ENCODE measurements at regions not wholly inside any gene's neighbourhood (a gene's known extent, or its start where the extent isn't known, plus 50 kb on each side); places are given as distances from the start of the nearest gene placed in this dataset.

DNA sequence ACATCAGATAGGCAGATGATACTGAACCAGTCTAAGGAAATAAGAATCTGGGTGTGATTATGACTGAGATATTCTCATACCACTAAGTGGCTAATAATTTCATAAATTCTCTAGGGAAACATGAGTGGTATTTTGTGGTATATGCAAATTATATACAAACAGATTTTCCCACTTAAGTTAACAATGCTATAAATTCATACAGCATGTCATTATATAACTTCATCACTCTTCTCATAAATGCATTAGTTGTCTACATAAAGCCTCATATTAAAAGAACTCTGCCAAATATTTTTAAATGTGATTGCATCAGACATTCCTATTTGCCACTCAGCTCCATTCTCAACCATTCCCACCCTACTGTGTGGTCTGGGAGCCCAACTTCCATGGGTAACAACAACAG lies 226.5 kb downstream of the TLE1 start:
- Histone ChIP-seq H3K27me3 (ENCODE audit: control insufficient read depth, insufficient read depth, low read length) (no peaks in the 10 kb centered on the region), H3K9ac (ENCODE audit: low read depth, low read length) (no peak overlapping the region), H3K36me3 (ENCODE audit: control insufficient read depth, insufficient read depth, low read length) (no peaks in the 10 kb centered on the region), H3K9me3 (ENCODE audit: control insufficient read depth, insufficient read depth, low read length) (no peaks in the 10 kb centered on the region), H3K4me3 (ENCODE audit: low read depth, low read length) (no peak overlapping the region), H3K4me1 (ENCODE audit: control insufficient read depth, insufficient read depth, low read length) (no peaks in the 10 kb centered on the region)

DNA sequence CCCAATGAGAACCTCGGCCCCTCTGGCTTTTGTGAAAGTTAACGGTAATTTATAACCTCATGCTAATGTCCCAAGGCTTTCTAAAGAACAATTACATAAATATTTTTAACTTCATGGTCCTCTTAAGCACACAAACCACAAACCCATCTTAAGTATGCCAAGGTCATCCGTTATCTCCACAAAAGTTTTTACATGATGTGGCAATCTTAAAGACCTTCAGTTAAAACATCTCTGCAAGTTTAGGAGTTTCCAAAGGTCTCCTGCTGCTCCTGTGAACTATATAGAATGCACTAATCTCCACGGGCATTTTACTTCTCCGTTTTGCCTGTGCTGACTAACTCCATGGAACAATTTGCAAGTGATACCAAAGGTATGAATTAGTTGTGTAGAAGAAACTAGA lies 228.2 kb downstream of the TLE1 start:
- no peaks in the 10 kb centered on the region for H3K36me3 ChIP-seq (ENCODE audit: control insufficient read depth, insufficient read depth, low read length)
- H3K4me1 ChIP-seq (ENCODE audit: control insufficient read depth, insufficient read depth, low read length) = no peaks in the 10 kb centered on the region
- no peak overlapping the region for H3K9ac ChIP-seq (ENCODE audit: low read depth, low read length)
- no peak overlapping the region for H3K4me3 ChIP-seq (ENCODE audit: low read depth, low read length)
- H3K9me3 ChIP-seq (ENCODE audit: control insufficient read depth, insufficient read depth, low read length) = no peaks in the 10 kb centered on the region
- no peaks in the 10 kb centered on the region for H3K27me3 ChIP-seq (ENCODE audit: control insufficient read depth, insufficient read depth, low read length)

DNA sequence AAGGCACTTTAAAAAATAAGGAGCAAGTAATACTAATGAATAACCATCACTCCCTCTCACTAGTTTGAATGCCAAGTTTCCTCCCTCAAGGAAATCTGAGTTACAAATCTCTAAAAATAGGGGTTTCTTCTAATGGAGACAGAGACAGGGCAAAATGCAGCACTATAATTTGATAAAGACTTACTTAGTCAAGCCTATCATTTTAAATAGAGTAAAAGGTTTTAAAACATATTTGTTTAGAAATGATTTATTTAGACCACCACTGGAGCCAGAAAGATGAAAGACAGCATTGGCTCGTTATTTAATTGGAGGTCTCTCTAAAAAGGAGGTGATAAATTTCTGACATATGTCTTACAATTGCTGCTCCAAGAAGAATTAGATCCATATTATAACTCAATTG lies 228.7 kb downstream of the TLE1 start:
- Histone ChIP-seq H3K4me1 (ENCODE audit: control insufficient read depth, insufficient read depth, low read length) (no peaks in the 10 kb centered on the region), H3K9me3 (ENCODE audit: control insufficient read depth, insufficient read depth, low read length) (no peaks in the 10 kb centered on the region)

DNA sequence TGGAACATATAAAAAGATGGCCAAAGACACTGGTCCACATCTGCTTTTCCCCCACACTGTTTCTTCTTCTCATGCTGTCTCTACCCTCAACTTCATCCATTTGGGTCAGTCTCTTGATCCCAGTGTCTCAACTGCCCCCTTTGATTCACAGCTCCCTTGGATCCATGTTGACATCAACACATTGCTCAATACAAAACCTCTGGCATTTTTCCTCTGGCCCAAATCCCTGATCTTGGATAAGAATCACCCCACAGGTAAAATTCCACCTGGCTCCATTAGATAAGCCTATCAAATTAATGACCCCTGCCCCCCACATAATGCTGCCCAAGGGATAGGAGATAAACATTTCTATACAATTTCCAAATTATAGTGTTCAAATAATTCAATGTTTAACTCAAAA lies 229.8 kb downstream of the TLE1 start:
- Histone ChIP-seq H3K4me1 (ENCODE audit: control insufficient read depth, insufficient read depth, low read length) (no peaks in the 10 kb centered on the region), H3K36me3 (ENCODE audit: control insufficient read depth, insufficient read depth, low read length) (no peaks in the 10 kb centered on the region), H3K9me3 (ENCODE audit: control insufficient read depth, insufficient read depth, low read length) (no peaks in the 10 kb centered on the region), H3K4me3 (ENCODE audit: low read depth, low read length) (no peak overlapping the region), H3K27me3 (ENCODE audit: control insufficient read depth, insufficient read depth, low read length) (no peaks in the 10 kb centered on the region), H3K9ac (ENCODE audit: low read depth, low read length) (no peak overlapping the region)

More for the DNA sequence above, 228.7 kb downstream of the TLE1 start:
- Histone ChIP-seq H3K4me3 (ENCODE audit: low read depth, low read length) (no peak overlapping the region), H3K9ac (ENCODE audit: low read depth, low read length) (no peak overlapping the region), H3K27me3 (ENCODE audit: control insufficient read depth, insufficient read depth, low read length) (no peaks in the 10 kb centered on the region), H3K36me3 (ENCODE audit: control insufficient read depth, insufficient read depth, low read length) (no peaks in the 10 kb centered on the region)

DNA sequence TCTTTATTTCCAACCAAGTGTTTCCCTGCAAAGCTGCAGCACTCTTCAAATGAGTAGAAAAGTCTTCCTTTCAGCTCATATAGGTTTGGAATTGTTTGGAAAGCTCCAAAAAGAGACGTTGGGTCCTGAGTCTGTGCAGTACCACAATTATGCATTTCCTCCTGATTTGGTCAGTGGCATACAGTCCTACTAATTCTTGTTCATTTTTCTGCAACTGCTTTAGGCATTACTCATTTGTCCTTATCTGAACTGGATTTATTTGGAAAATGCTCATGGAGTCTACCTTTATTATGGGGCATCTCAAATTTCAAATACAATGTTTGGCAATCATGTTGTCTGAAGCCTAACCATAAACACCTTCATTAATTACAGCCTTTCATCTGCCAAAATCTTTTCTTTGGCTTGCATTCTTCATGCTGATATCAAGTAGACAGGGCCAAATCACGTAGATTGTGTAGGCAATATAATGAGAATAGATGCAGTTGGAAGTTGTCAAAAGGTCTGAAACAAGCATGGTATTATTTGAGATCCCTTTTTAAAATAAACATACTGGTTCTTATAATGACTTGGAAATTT lies 232.8 kb downstream of the TLE1 start:
- H3K4me3 ChIP-seq (ENCODE audit: low read depth, low read length) = no peak overlapping the region
- no peaks in the 10 kb centered on the region for H3K9me3 ChIP-seq (ENCODE audit: control insufficient read depth, insufficient read depth, low read length)
- no peaks in the 10 kb centered on the region for H3K27me3 ChIP-seq (ENCODE audit: control insufficient read depth, insufficient read depth, low read length)
- no peaks in the 10 kb centered on the region for H3K4me1 ChIP-seq (ENCODE audit: control insufficient read depth, insufficient read depth, low read length)
- H3K9ac ChIP-seq (ENCODE audit: low read depth, low read length) = no peak overlapping the region
- H3K36me3 ChIP-seq (ENCODE audit: control insufficient read depth, insufficient read depth, low read length) = no peaks in the 10 kb centered on the region

- H3K4me1 ChIP-seq (ENCODE audit: control insufficient read depth, insufficient read depth, low read length) = no peaks in the 10 kb centered on the region
- H3K9me3 ChIP-seq (ENCODE audit: control insufficient read depth, insufficient read depth, low read length) = no peaks in the 10 kb centered on the region
- H3K36me3 ChIP-seq (ENCODE audit: control insufficient read depth, insufficient read depth, low read length) = no peaks in the 10 kb centered on the region
- no peaks in the 10 kb centered on the region for H3K27me3 ChIP-seq (ENCODE audit: control insufficient read depth, insufficient read depth, low read length)
- H3K9ac ChIP-seq (ENCODE audit: low read depth, low read length) = no peak overlapping the region
- H3K4me3 ChIP-seq (ENCODE audit: low read depth, low read length) = no peak overlapping the region
These were observed 233.7 kb downstream of the TLE1 start for GRCh38 chr9:81455462-81456219.

GRCh38 chr9:81445331-81445921 lies 243.9 kb downstream of the TLE1 start:
- Histone ChIP-seq H3K27me3 (ENCODE audit: control insufficient read depth, insufficient read depth, low read length) (no peaks in the 10 kb centered on the region), H3K36me3 (ENCODE audit: control insufficient read depth, insufficient read depth, low read length) (no peaks in the 10 kb centered on the region), H3K4me1 (ENCODE audit: control insufficient read depth, insufficient read depth, low read length) (no peaks in the 10 kb centered on the region), H3K4me3 (ENCODE audit: low read depth, low read length) (no peak overlapping the region), H3K9me3 (ENCODE audit: control insufficient read depth, insufficient read depth, low read length) (no peaks in the 10 kb centered on the region), H3K9ac (ENCODE audit: low read depth, low read length) (no peak overlapping the region)

GRCh38 chr9:81431641-81432040 lies 257.7 kb downstream of the TLE1 start:
- Histone ChIP-seq H3K4me1 (ENCODE audit: control insufficient read depth, insufficient read depth, low read length) (no peaks in the 10 kb centered on the region), H3K36me3 (ENCODE audit: control insufficient read depth, insufficient read depth, low read length) (no peaks in the 10 kb centered on the region), H3K9ac (ENCODE audit: low read depth, low read length) (no peak overlapping the region), H3K4me3 (ENCODE audit: low read depth, low read length) (no peak overlapping the region), H3K27me3 (ENCODE audit: control insufficient read depth, insufficient read depth, low read length) (no peaks in the 10 kb centered on the region), H3K9me3 (ENCODE audit: control insufficient read depth, insufficient read depth, low read length) (peaks cover 5% of the 10 kb centered on the region)

DNA sequence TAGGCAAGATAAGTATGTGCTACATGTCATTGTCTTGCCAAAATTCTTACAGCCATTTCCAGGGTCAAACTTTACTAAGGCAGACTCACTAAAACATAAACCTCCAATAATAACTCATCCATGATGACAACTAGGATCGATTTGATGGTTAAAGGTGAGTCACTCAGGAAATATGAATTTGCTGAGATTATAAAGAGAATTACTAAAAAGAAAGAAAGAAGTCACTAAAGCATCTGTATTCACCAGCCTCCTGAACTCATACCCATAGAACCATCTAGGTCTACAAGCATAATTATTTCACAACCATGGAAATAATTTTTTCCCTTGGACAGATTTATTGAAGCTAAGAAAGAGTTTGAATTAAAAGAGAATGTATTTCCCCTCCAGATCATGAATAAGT lies 258.6 kb downstream of the TLE1 start:
- no peak overlapping the region for H3K9ac ChIP-seq (ENCODE audit: low read depth, low read length)
- no peak overlapping the region for H3K4me3 ChIP-seq (ENCODE audit: low read depth, low read length)
- no peaks in the 10 kb centered on the region for H3K4me1 ChIP-seq (ENCODE audit: control insufficient read depth, insufficient read depth, low read length)
- H3K9me3 ChIP-seq (ENCODE audit: control insufficient read depth, insufficient read depth, low read length) = peaks cover 5% of the 10 kb centered on the region
- no peaks in the 10 kb centered on the region for H3K27me3 ChIP-seq (ENCODE audit: control insufficient read depth, insufficient read depth, low read length)
- no peaks in the 10 kb centered on the region for H3K36me3 ChIP-seq (ENCODE audit: control insufficient read depth, insufficient read depth, low read length)

GRCh38 chr9:81427870-81428269 lies 261.5 kb downstream of the TLE1 start:
- no peak overlapping the region for H3K9ac ChIP-seq (ENCODE audit: low read depth, low read length)
- no peaks in the 10 kb centered on the region for H3K36me3 ChIP-seq (ENCODE audit: control insufficient read depth, insufficient read depth, low read length)
- no peaks in the 10 kb centered on the region for H3K4me1 ChIP-seq (ENCODE audit: control insufficient read depth, insufficient read depth, low read length)
- no peaks in the 10 kb centered on the region for H3K27me3 ChIP-seq (ENCODE audit: control insufficient read depth, insufficient read depth, low read length)
- peaks cover 5% of the 10 kb centered on the region for H3K9me3 ChIP-seq (ENCODE audit: control insufficient read depth, insufficient read depth, low read length)
- H3K4me3 ChIP-seq (ENCODE audit: low read depth, low read length) = no peak overlapping the region

- Histone ChIP-seq H3K9ac (ENCODE audit: low read depth, low read length) (no peak overlapping the region), H3K9me3 (ENCODE audit: control insufficient read depth, insufficient read depth, low read length) (no peaks in the 10 kb centered on the region), H3K4me1 (ENCODE audit: control insufficient read depth, insufficient read depth, low read length) (no peaks in the 10 kb centered on the region), H3K36me3 (ENCODE audit: control insufficient read depth, insufficient read depth, low read length) (no peaks in the 10 kb centered on the region), H3K4me3 (ENCODE audit: low read depth, low read length) (no peak overlapping the region), H3K27me3 (ENCODE audit: control insufficient read depth, insufficient read depth, low read length) (no peaks in the 10 kb centered on the region)
These were observed 264.9 kb downstream of the TLE1 start for GRCh38 chr9:81424431-81424830.

Data from iPS-15b (cell line).